Parathyroid adenoma (tissue), 2 donors: ENCODE measurements at regions not wholly inside any gene's neighbourhood (a gene's known extent, or its start where the extent isn't known, plus 50 kb on each side); places are given as distances from the start of the nearest gene placed in this dataset.
"Not testable (repeated sequence)": the region's sequence is repeated elsewhere in the genome, so short reads cannot be mapped to it uniquely, and the experiment has no call there.

Source experiments
- H2AFZ ChIP-seq: fragments of 300-600 bp; sonication (generic); one replicate; pipeline ENCODE4 v1.7.0; 2017; ENCODE audit warnings: antibody characterized with exemption, mild to moderate bottlenecking
- H3K27ac ChIP-seq: fragments of 300-600 bp; sonication (generic); one replicate; pipeline ENCODE4 v1.7.0; 2017
- H3K27me3 ChIP-seq: fragments of 300-600 bp; sonication (generic); one replicate; pipeline ENCODE4 v1.7.0; 2017; ENCODE audit warnings: low read length; ENCODE audit not compliant: control insufficient read depth, insufficient read depth
- H3K36me3 ChIP-seq: fragments of 300-600 bp; sonication (generic); one replicate; pipeline ENCODE4 v1.7.0; 2017; ENCODE audit warnings: low read length; ENCODE audit not compliant: control insufficient read depth, insufficient read depth
- H3K4me1 ChIP-seq: fragments of 300-600 bp; sonication (generic); one replicate; pipeline ENCODE4 v1.7.0; 2017; ENCODE audit warnings: control low read depth
- H3K4me2 ChIP-seq: fragments of 300-600 bp; sonication (generic); one replicate; pipeline ENCODE4 v1.7.0; 2017; ENCODE audit warnings: low read length
- H3K4me3 ChIP-seq: fragments of 300-600 bp; sonication (generic); one replicate; pipeline ENCODE4 v1.7.0; 2017; ENCODE audit warnings: low read depth, low read length
- H3K79me2 ChIP-seq: fragments of 300-600 bp; sonication (generic); one replicate; pipeline ENCODE4 v1.7.0; 2017; ENCODE audit warnings: control low read depth
- H3K9ac ChIP-seq: fragments of 300-600 bp; sonication (generic); one replicate; pipeline ENCODE4 v1.7.0; 2017; ENCODE audit warnings: mild to moderate bottlenecking
- H3K9me3 ChIP-seq: fragments of 300-600 bp; sonication (generic); one replicate; pipeline ENCODE4 v1.7.0; 2017; ENCODE audit warnings: low read length; ENCODE audit not compliant: control insufficient read depth
- donor health status: primary hyperparathyroidism.

DNA sequence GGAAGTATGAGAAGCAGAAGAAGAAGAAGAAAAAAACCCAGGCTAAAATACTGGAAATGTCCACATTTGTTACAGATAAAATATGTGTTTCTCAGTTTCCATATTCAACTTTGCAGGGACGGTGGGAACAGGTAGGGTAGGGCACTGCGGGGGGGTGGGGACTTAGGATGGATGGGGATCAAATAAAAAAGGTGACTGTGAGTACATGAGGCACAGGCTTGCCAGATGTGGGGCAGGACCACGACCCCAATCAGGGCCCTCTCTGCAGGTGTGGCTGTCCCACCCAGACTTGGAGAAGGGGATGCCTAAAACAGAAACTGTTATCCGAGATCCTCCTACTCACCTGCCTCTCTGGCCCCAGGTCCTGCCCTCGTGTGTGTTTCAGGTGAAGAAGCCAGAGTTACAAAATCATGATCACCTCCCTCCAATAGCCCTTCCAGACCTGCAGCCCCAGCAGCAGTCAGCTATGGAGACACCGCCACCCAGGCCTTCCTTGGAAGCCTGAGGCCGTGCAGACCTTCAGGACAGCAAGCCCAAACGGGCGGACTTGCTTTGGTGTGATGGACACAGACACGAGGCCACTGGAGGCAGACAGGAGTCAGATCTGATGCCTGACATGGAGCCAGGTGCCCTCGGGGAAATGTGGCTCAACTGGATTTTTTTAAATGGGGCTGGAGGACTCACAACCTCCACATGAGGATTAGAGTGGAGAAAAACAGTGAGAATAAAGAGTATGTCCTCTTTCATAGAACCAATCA is 315.0 kb downstream of the BCL2L11 start:
- not testable (repeated sequence) for H3K79me2 ChIP-seq, H3K9me3 ChIP-seq, H3K27ac ChIP-seq, H3K4me2 ChIP-seq, H3K9ac ChIP-seq, H3K36me3 ChIP-seq, H2AFZ ChIP-seq, H3K4me3 ChIP-seq, H3K27me3 ChIP-seq, H3K4me1 ChIP-seq

- not testable (repeated sequence) for H3K79me2 ChIP-seq, H3K4me2 ChIP-seq, H3K4me1 ChIP-seq, H3K27ac ChIP-seq, H3K9me3 ChIP-seq, H3K4me3 ChIP-seq, H3K27me3 ChIP-seq, H3K36me3 ChIP-seq, H3K9ac ChIP-seq, H2AFZ ChIP-seq
Observed at GRCh38 chr2:111436411-111436810, 315.7 kb downstream of the BCL2L11 start.

GRCh38 chr2:111437288-111437990 is 316.7 kb downstream of the BCL2L11 start:
- H3K27me3 ChIP-seq, H3K4me2 ChIP-seq, H3K79me2 ChIP-seq, H3K27ac ChIP-seq, H3K36me3 ChIP-seq, H3K9ac ChIP-seq, H2AFZ ChIP-seq, H3K4me1 ChIP-seq, H3K9me3 ChIP-seq, H3K4me3 ChIP-seq: not testable (repeated sequence)

DNA sequence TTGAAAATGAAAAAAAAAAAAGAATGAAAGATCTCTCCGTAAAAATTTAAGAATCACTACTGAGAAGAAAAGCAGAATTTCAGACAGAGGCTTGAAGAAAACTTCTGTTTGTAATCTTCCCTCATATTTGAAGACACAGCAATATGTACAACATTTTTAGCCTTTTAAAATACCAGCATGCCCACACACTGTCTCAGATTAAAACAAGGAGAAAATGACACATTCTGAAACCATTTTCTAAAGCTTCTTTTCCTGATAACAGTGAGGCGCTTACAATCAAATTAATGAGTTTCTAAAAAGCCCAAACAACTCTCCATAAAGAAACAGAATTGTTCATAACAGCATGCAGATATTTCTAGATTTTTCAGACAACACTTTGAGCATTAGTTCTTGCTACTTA is 317.4 kb downstream of the BCL2L11 start:
- H3K9me3 ChIP-seq, H3K4me1 ChIP-seq, H3K36me3 ChIP-seq, H3K27me3 ChIP-seq, H3K9ac ChIP-seq, H3K4me2 ChIP-seq, H2AFZ ChIP-seq, H3K79me2 ChIP-seq, H3K27ac ChIP-seq, H3K4me3 ChIP-seq: not testable (repeated sequence)

- H2AFZ ChIP-seq, H3K9me3 ChIP-seq: not testable (repeated sequence)
Observed at GRCh38 chr2:111439237-111439636, 318.5 kb downstream of the BCL2L11 start.

DNA sequence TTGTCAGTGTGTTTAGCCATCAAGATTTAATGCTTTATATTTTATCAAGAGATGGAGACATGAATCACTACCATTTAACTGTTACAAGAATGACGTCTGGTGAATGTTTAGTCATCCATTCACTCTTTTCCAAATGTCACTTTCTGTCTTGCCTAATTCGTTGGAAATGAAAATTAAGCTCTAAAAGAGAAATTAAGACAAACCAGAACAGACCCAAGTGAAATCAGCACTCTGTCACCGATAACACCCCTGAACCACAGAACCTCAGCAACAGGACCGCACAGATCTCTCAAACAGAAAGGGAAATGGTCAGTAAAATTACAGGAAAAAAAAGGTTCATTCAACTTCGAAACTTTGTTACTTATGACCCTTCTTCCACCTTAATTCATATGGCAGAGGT is 320.9 kb downstream of the BCL2L11 start:
- H3K9ac ChIP-seq, H3K4me2 ChIP-seq, H2AFZ ChIP-seq, H3K4me3 ChIP-seq, H3K79me2 ChIP-seq, H3K27ac ChIP-seq, H3K27me3 ChIP-seq, H3K4me1 ChIP-seq, H3K36me3 ChIP-seq, H3K9me3 ChIP-seq: not testable (repeated sequence)

More at GRCh38 chr2:111439237-111439636, 318.5 kb downstream of the BCL2L11 start:
- H3K4me2 ChIP-seq, H3K4me1 ChIP-seq, H3K79me2 ChIP-seq, H3K4me3 ChIP-seq, H3K27ac ChIP-seq, H3K9ac ChIP-seq, H3K36me3 ChIP-seq, H3K27me3 ChIP-seq: not testable (repeated sequence)

DNA sequence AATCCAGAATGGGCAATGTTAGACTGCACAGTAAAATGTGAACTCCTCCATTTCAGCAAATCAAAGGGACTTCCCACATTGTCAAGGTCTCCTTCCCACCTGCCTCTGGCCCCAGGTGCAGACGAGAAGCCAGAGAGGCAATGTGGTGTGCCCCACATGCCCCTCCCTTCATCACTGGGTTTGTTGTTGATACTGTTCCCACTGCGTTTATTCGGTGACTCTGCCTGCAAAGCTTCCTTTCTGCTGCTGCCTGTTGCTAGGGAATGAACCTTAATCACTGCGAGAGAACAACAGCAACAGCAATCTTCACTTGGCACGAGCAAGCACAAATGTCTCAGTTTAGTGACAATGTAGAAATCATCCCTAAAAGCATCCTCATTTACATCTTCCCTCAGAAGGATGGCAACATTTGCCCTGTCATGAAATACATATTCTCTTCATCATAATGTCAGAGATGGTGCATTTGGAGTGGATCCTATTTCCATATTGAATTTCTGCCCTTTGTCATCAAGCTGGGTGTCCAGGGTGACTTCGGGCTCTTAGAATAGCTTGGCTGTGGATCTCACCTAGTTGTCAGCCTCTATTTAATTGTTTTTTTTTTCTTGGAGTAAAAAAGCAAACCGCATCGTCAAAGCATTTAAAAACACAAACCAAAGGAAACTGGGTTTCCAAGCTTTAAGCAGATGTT is 322.2 kb downstream of the BCL2L11 start:
- not testable (repeated sequence) for H3K79me2 ChIP-seq, H3K27ac ChIP-seq, H2AFZ ChIP-seq, H3K36me3 ChIP-seq, H3K4me3 ChIP-seq, H3K9me3 ChIP-seq, H3K4me2 ChIP-seq, H3K9ac ChIP-seq, H3K27me3 ChIP-seq, H3K4me1 ChIP-seq

- H3K79me2 ChIP-seq, H3K4me3 ChIP-seq, H3K27ac ChIP-seq, H3K4me2 ChIP-seq, H3K9ac ChIP-seq, H3K9me3 ChIP-seq, H3K36me3 ChIP-seq, H3K27me3 ChIP-seq, H2AFZ ChIP-seq, H3K4me1 ChIP-seq: not testable (repeated sequence)
Observed at GRCh38 chr2:111444516-111444915, 323.8 kb downstream of the BCL2L11 start.

GRCh38 chr2:111445191-111445929 is 324.6 kb downstream of the BCL2L11 start:
- H2AFZ ChIP-seq, H3K4me1 ChIP-seq, H3K27ac ChIP-seq, H3K27me3 ChIP-seq, H3K9me3 ChIP-seq, H3K36me3 ChIP-seq, H3K4me2 ChIP-seq, H3K79me2 ChIP-seq, H3K4me3 ChIP-seq, H3K9ac ChIP-seq: not testable (repeated sequence)

DNA sequence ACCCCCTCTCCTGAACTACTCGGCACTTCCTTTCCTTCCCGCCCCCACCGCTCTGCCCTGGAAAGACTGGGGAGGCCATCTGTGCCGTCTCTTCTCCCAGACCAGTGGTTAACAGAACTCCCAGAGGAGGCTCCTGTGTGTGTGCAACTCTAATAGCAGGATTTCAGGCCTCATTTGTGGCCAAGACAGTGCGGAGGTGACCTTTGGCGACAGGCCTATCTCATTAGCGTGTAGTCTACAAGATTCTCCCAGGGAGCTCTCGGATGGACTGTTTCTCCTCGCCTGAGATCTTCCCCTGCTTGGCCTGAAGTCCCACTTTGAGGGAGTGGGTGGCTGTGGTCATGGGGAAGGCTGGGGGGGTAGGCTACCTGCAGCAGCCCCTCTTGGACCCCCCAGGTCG is 325.2 kb downstream of the BCL2L11 start:
- H3K9ac ChIP-seq, H3K9me3 ChIP-seq, H3K4me2 ChIP-seq, H2AFZ ChIP-seq, H3K79me2 ChIP-seq, H3K36me3 ChIP-seq, H3K4me1 ChIP-seq, H3K27ac ChIP-seq, H3K4me3 ChIP-seq, H3K27me3 ChIP-seq: not testable (repeated sequence)
